ENCODE measurements at regions not wholly inside any gene's neighbourhood (a gene's known extent, or its start where the extent isn't known, plus 50 kb on each side); places are given as distances from the start of the nearest gene placed in this dataset.

DNA sequence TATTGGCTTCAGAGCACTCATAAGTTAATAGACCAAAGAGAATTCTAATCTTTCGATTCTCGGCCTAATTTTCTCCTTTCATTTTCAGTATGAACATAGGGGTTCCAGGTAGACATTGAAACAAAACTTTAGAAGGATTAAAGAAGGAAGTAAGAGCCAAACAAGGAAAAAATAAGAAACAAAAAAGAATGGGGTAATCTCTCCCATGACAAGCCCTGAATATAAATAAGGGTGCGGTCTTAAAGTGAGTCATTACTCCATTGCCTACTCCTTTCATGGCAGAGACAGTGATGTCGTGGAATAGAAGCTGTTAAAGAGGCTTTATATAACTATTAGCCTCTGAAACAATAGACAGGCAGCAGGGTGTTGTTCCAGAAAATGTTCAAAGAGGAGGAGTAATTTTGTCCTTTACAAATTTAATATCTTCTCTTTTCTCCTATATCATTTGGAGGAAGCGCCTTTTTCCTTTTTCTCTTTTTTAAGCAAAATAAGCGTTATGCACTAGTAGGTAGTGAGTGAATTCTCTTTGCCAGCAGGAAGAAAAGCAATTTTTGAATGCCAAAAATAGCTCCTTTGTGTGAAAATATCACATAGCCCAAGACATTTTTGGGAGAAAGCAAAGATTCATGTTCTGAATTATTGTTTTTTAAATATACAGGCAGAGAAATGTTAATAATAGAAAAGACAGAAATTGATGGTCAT is 607.9 kb upstream of the KCNMB2 start:
- 57% methylated on average over 6 of the region's 6 CpGs for WGBS
- no peak overlapping the region for H3K4me3 ChIP-seq

DNA sequence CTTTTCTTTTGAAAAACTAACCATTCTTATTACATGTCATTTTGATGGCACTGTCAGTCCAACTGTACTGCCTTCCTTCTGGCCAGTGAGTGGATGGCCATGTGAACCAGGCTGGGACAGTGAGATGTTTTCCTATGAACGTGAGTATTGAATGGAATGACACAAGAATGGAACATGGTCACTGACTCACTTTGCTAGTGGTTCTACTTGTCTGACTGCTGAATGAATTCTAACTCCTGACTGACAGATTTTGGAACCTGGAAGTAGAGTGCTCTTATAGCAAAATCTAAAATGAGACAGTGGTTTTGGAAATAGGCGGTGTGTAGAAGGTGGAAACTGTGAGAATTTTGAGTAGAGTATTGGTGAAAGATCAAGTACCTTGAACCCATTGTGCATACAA is 606.9 kb upstream of the KCNMB2 start:
- peaks cover 22 to 31% (median 24%) of the 10 kb centered on the region in 4 donors for H3K4me1 ChIP-seq
- WGBS, result 90% methylated on average over 2 of the region's 2 CpGs
- no peak for DNase-seq (ENCODE audit: extremely low spot score)

More for the DNA sequence above, 607.9 kb upstream of the KCNMB2 start:
- intact Hi-C loops (cut with DNase I), result no loop called here
- H3K27ac ChIP-seq (replicated peaks in 1 of 4), result peak overlapping the region in 1 of 4 donors; percentile 15
- H3K9me3 ChIP-seq, result no peaks in the 10 kb centered on the region
- H3K4me1 ChIP-seq, result peaks cover 16 to 26% (median 18%) of the 10 kb centered on the region in 4 donors
- DNase-seq (ENCODE audit: extremely low spot score), result no peak
- TF ChIP-seq EP300 (IDR thresholded peaks at IDR 0.05), result no peak
- no peak for TF ChIP-seq POLR2AphosphoS5 (IDR thresholded peaks at IDR 0.05)
- TF ChIP-seq CTCF (IDR thresholded peaks at IDR 0.05), result no peak
- TF ChIP-seq POLR2A (IDR thresholded peaks at IDR 0.05; ENCODE audit: low read depth), result no peak
- H3K36me3 ChIP-seq, result no peaks in the 10 kb centered on the region
- H3K27me3 ChIP-seq, result no peaks in the 10 kb centered on the region

GRCh38 chr3:177930771-177931170 is 605.5 kb upstream of the KCNMB2 start:
- Histone ChIP-seq H3K4me1 (peaks cover 26 to 32% (median 27%) of the 10 kb centered on the region in 4 donors), H3K27ac (replicated peaks in 1 of 4) (no peak overlapping the region), H3K36me3 (no peaks in the 10 kb centered on the region), H3K4me3 (no peak overlapping the region), H3K27me3 (no peaks in the 10 kb centered on the region), H3K9me3 (no peaks in the 10 kb centered on the region)
- intact Hi-C loops (cut with DNase I), result no loop called here
- TF ChIP-seq POLR2A (IDR thresholded peaks at IDR 0.05; ENCODE audit: low read depth), result no peak
- no peak for TF ChIP-seq EP300 (IDR thresholded peaks at IDR 0.05)
- no peak for TF ChIP-seq CTCF (IDR thresholded peaks at IDR 0.05)
- TF ChIP-seq POLR2AphosphoS5 (IDR thresholded peaks at IDR 0.05), result no peak
- WGBS, result 92% methylated on average over 2 of the region's 2 CpGs
- DNase-seq (ENCODE audit: extremely low spot score), result no peak

More for the DNA sequence above, 606.9 kb upstream of the KCNMB2 start:
- TF ChIP-seq POLR2AphosphoS5 (IDR thresholded peaks at IDR 0.05) (no peak), POLR2A (IDR thresholded peaks at IDR 0.05; ENCODE audit: low read depth) (no peak), EP300 (IDR thresholded peaks at IDR 0.05) (no peak), CTCF (IDR thresholded peaks at IDR 0.05) (no peak)
- Histone ChIP-seq H3K27me3 (no peaks in the 10 kb centered on the region), H3K36me3 (no peaks in the 10 kb centered on the region), H3K4me3 (no peak overlapping the region), H3K27ac (replicated peaks in 1 of 4) (no peak overlapping the region), H3K9me3 (no peaks in the 10 kb centered on the region)
- intact Hi-C loops (cut with DNase I), result no loop called here

DNA sequence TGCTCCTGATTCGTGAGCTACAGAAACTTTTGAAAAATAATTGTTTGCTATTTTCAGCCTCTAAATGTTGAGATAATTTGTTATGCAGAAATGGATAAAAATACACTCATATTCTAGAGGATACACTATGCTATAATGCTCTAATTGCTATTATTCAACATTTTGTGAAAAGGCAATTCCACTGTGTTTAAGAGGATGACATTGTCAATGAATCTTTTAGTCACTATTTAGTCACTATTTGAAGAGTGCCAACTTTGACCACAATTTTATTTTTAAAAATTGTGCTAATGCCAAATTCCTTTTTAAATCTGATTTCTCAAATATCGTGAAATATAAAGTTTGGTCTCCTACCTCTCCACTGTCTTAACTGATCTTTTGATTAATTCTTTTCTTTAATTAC is 604.9 kb upstream of the KCNMB2 start:
- Histone ChIP-seq H3K4me1 (peaks cover 26 to 32% (median 27%) of the 10 kb centered on the region in 4 donors), H3K27ac (replicated peaks in 1 of 4) (no peak overlapping the region), H3K4me3 (no peak overlapping the region), H3K27me3 (no peaks in the 10 kb centered on the region), H3K9me3 (no peaks in the 10 kb centered on the region), H3K36me3 (no peaks in the 10 kb centered on the region)
- no peak for DNase-seq (ENCODE audit: extremely low spot score)
- WGBS, result 58% methylated on average over 2 of the region's 2 CpGs
- no peak for TF ChIP-seq POLR2AphosphoS5 (IDR thresholded peaks at IDR 0.05)
- TF ChIP-seq CTCF (IDR thresholded peaks at IDR 0.05), result no peak
- no peak for TF ChIP-seq POLR2A (IDR thresholded peaks at IDR 0.05; ENCODE audit: low read depth)
- TF ChIP-seq EP300 (IDR thresholded peaks at IDR 0.05), result no peak
- intact Hi-C loops (cut with DNase I), result no loop called here

DNA sequence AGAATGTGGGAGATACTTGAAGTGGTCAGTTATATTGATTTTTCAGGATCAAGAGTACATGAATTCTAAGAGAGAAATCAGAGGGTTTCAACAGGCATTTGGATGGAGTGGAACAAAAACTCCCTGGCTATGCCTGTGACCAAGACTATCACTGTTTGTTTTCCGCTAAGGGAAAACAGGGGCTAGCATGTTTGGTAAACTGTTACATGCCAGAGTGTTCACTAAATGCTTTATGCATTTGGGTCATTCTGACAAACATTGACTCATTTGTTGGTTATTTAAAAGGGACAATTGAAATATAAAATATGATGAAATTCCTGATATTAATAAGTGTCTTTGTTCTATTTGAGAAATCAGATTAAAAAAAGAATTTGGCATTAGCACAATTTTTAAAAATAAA is 603.9 kb upstream of the KCNMB2 start:
- no peak overlapping the region for H3K27ac ChIP-seq (replicated peaks in 1 of 4)
- H3K27me3 ChIP-seq, result no peaks in the 10 kb centered on the region
- no peak overlapping the region for H3K4me3 ChIP-seq
- no peaks in the 10 kb centered on the region for H3K9me3 ChIP-seq
- DNase-seq (ENCODE audit: extremely low spot score), result no peak
- intact Hi-C loops (cut with DNase I), result no loop called here
- H3K4me1 ChIP-seq, result peaks cover 26 to 32% (median 27%) of the 10 kb centered on the region in 4 donors
- no peaks in the 10 kb centered on the region for H3K36me3 ChIP-seq
- 91% methylated on average over 1 of the region's 1 CpG for WGBS
- TF ChIP-seq POLR2AphosphoS5 (IDR thresholded peaks at IDR 0.05) (no peak), POLR2A (IDR thresholded peaks at IDR 0.05; ENCODE audit: low read depth) (no peak), CTCF (IDR thresholded peaks at IDR 0.05) (no peak), EP300 (IDR thresholded peaks at IDR 0.05) (no peak)
